IPS-NIHi7 (cell line): ENCODE measurements at regions not wholly inside any gene's neighbourhood (a gene's known extent, or its start where the extent isn't known, plus 50 kb on each side); places are given as distances from the start of the nearest gene placed in this dataset.
A peak's percentile ranks its signal among the peaks of the same experiment; 100 is the strongest.

Source experiments
- DNase-seq: peaks from one replicate; pipeline ENCODE4 v3.0.0; 2012; ENCODE audit warnings: mixed read lengths; ENCODE audit errors: extremely low spot score

DNA sequence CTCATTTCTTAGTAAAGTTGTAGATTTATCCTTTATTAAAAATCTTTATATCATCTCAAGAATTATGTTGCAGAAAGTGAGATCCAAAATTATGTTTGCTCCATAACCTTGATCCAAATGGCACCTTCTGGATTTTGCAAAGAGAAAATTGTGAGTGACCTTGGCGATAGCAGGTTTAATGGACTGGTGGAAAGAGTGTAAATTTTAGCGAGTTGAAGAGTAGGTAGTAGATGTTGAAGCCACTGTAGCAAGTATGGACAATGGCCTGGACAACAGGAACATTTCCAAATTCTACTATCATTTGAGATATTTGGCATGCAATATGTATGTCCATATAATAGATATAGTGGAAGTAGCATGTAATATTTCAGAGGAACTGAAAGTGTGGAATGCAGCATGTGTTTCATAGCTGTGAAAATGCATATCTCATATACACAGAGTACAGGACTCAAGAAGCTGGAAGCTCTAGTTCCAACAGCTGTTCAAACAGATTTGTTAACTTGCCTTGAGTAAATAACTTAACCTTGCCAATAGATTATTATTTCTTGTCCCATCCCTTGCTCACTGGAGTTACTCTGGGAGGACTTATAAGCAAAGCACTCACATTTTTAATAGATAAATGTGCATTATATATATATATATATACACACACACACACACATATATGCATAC, 152.5 kb upstream of the TLL1 start:
- DNase-seq, result no peak

- DNase-seq, result no peak
These were observed 151.2 kb upstream of the TLL1 start for GRCh38 chr4:165721815-165722214.

DNA sequence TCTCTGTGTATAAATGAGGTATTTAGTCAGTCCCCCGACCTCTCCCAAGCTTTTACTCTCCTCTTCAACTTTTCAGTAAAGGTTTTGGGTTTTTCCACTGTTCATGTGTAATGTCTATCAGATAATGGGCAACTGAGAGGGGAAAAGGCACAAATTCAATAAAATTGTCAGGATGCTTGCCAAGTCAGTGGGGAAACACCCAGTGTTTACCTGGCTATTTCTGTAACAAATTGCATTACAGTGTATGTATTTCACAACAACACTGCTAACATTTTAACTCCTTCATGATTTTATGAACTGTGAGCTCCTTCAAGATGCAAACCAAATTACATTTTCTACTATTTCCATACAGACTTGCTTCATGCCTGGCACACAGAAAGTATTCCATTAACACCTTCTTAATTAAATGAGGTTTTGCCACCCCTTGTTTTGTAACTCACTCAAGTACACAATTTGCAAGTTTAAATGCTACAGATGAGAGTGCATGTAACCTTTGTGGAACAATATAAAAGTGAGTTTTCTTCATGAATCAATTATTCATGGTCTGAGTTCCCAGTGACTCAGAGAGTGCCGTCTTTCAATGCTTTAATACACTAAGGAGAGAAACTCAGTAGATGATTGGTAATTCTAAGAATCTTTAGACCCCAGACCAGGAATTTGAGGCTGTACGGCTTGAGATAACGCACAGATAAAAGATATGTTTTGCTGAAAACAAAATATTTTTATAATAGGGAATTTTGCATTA, 149.8 kb upstream of the TLL1 start:
- no peak for DNase-seq

DNA sequence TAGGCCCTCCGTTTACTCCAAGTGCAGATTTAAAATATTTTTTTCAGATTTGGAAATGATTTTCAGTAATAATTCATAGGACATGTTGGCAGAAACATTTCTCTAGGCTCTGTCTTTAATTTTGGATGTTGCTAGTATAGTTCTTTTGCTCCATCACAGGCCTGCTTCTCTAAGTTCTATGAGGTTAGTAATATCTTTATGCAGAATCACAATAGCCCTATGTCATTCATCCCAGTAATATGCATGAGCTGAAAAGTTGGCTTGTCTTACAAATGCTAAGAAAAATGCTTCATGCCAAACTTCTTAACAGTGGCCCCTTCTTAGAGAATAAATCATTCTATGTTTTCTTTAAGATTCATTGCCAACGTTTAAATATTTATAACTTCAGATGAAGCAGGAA, 148.3 kb upstream of the TLL1 start:
- DNase-seq, result no peak

DNA sequence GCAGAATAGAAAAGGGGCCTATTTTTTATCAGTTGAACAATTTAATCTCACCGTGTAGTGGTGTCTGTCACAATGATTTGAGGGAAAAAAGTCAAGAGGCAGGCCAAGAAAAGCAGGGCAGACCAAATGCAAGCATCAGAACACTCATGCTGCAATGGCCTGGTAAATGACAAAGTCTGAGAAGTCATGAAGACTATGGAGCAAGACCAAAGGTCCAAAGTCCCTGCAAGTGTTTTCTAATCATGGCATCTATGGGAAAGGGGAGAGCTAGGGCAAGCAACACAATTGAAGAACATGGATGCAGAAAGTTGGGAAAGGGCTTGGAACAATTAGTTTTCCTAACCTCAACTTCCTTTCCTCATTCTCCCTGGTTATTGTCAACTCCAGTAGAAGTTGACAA, 147.7 kb upstream of the TLL1 start:
- DNase-seq, result no peak

- DNase-seq, result no peak
These were observed 146.2 kb upstream of the TLL1 start for GRCh38 chr4:165726831-165727230.

GRCh38 chr4:165737309-165737972, 135.6 kb upstream of the TLL1 start:
- no peak for DNase-seq

- no peak for DNase-seq
These were observed 134.5 kb upstream of the TLL1 start for GRCh38 chr4:165738571-165738970.

GRCh38 chr4:165740911-165741310, 132.1 kb upstream of the TLL1 start:
- DNase-seq, result no peak

- no peak for DNase-seq
These were observed 129.6 kb upstream of the TLL1 start for GRCh38 chr4:165743422-165743821.

- no peak for DNase-seq
These were observed 128.7 kb upstream of the TLL1 start for GRCh38 chr4:165744370-165744769.

DNA sequence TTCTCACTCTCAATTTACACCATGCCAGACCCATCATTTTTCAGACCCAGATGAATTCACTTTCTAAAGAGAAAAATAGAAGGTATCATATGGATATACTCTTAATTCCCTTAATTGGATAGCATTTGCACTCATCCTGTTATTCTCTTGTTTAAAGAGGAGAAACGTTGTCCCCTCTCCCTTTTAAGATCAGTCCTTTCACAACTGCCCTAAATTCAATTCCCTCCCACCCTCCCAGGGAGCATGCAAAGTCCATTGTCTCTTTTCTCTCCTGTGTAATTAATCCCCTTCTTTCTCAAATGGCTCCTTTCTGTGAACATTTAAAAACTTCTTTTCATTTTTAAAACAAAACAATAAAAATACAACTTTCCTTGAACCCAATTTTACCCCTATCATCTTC, 124.7 kb upstream of the TLL1 start:
- DNase-seq, result peak; percentile 20

GRCh38 chr4:165751882-165752281, 121.2 kb upstream of the TLL1 start:
- DNase-seq, result no peak

- no peak for DNase-seq
These were observed 118.4 kb upstream of the TLL1 start for GRCh38 chr4:165754664-165755063.

DNA sequence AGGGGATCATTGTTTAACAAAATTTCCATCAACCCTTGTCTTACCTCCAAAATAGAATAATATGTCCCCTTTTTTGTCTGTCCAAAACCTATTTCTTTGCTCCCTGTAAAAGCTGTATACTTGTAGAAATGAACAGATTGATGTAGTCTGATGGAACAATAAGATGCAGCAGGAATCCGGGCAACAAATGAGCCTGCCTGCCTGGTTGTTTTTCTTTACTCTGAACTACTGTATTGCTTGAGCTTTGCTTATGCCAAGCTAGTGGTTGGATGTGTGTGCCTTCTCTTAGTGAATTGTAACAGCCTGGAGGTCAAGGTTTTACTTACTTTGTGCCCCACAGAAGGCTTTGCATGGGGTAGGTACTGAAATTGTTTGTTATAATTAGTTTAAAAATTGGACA, 116.2 kb upstream of the TLL1 start:
- DNase-seq, result no peak

GRCh38 chr4:165757451-165757850, 115.6 kb upstream of the TLL1 start:
- no peak for DNase-seq

DNA sequence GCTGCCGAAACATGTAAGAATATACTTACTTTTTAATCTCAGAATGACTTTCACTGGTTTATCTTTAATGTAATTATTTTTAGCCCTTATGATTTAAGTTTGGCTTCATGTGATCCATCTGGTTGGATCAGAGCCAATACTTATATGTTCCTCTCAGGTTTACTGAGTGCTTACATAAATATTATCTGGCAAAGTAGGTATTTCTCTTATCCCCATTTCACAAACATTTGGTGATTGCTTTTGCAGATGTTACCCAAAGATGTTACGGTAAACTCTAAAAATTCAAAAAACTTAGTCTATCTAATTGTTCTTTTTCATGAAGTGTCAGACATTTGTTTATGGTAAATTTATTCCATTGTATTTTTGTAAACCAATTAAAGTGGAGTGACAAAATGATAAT, 115.0 kb upstream of the TLL1 start:
- DNase-seq, result no peak

DNA sequence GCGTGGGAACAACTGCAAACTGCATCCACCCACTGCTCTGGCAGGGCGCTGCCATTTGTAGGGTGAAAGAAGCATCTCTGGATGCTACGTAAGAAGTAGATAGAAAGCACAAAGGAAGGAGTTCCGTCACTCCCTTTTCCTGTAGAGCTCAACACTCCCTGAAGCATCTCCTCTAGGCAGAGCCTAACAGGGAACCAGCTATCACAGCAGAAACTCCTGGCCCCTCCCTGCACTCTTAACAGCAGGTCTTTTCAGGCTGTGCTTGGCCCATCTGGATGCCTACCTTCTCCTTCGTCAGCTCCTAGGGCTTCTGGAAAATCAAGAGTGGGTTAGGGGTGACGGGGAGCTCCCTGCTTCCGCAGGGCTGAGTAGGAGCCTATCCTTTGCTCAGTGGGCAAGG, 112.9 kb upstream of the TLL1 start:
- no peak for DNase-seq

DNA sequence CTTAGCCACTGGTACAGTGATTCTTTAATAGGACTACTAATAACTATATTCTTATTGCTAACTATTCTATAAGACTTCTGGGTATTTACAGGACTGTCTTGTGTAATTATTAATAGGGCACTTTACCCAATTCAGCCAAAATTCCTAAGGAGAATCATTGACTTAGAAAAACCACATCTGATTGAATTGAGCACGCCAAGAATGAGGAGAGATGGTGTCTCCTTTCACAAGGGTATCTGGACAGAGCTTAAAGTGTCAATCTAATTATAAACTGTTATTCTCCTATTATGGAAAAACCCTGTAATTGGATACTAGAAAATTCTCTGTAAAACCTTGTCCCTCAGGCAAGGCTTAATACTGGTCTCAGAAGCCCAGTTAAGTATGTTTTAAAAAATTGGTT, 111.1 kb upstream of the TLL1 start:
- DNase-seq, result no peak

GRCh38 chr4:165763640-165764039, 109.4 kb upstream of the TLL1 start:
- DNase-seq, result no peak

DNA sequence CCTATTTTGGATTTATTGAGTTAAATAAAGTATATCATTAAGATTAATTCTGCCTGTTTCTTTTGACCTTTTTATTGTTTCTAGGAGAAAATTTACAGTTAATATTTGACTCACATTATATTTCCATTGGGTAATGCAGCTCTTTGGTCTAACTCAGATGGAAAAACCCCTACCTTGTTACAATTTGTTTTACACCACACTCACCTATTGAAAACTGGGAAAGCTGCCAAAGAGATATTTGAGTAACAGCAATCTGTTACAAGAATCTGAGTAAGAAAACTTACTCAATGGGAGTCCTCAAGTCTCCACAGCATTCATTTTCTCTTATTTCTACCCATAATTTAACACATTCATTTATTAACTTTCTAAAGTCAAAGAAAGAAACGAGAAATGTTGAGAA, 108.0 kb upstream of the TLL1 start:
- DNase-seq, result no peak

DNA sequence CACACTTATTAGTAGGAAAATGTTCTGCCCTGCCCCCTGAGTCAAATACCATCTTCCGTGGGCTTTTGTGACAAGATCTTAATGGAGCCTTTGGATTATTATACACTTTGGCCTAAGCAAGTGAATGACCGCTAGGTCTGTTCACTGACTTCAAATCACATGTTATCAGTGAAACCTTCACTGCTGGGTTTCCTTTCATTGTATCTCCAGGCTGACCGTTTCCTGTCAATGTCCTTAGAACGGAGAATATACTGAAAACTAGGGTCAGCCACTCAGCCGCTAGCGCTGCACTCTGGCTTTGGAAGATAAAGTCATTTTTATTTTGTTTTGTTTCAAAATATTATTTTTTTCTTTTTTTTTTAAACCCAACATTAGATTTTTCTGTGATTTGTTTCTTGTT, 107.0 kb upstream of the TLL1 start:
- no peak for DNase-seq

DNA sequence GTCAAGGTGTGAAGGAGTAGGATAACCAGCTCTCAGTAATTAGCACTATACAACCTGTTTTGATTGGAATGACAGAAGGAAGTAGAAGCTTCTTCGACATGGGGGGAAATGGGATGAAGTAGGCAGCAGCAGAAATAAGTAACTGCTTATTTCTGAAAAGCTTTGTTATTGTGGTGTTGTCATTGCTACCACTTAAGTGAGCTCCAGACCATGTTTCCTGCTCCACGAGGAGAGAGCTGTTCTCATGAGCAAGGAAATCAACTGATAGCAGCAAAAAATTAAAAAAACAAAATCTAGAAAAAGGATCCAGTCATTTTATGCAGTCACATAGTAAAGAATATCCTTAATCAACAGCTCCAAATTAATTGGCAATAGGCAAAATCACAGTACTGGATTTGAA, 106.1 kb upstream of the TLL1 start:
- no peak for DNase-seq
